ENCODE measurements at regions not wholly inside any gene's neighbourhood (a gene's known extent, or its start where the extent isn't known, plus 50 kb on each side); places are given as distances from the start of the nearest gene placed in this dataset.

DNA sequence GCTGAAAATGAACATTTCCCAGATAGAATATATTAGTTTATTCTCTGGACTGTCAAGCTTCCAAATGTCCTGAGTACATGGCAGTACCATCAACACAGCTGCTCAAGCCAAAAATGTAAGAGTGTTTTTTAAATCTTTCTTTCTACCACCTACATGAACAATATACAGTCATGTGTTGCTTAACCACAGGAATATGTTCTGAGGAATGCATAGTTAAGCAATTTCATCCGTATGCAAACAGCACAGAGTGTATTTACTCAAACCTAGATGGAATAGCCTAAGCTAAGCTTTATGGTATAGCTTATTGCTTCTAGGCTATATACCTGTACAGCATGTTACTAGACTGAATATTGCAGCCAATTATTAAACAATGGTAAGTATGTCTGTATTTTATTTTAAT, 561.9 kb upstream of the ADGRL4 start:
- no peak overlapping the region for H3K4me2 ChIP-seq (ENCODE audit: low read depth, low read length)
- no peak overlapping the region for H2AFZ ChIP-seq (ENCODE audit: low read length)
- H3K9me2 ChIP-seq (replicated peaks; ENCODE audit: insufficient read depth, low read length): no peaks in the 10 kb centered on the region
- no peaks in the 10 kb centered on the region for H3K79me2 ChIP-seq (ENCODE audit: low read length)
- H3K4me1 ChIP-seq (ENCODE audit: low read length): no peaks in the 10 kb centered on the region
- TF ChIP-seq EZH2 (optimal IDR thresholded peaks at IDR 0.05; ENCODE audit: low read depth, low read length) (no peak), EZH2phosphoT487 (IDR thresholded peaks at IDR 0.05; ENCODE audit: low read length) (no peak)
- TF ChIP-seq, protein P1, sequence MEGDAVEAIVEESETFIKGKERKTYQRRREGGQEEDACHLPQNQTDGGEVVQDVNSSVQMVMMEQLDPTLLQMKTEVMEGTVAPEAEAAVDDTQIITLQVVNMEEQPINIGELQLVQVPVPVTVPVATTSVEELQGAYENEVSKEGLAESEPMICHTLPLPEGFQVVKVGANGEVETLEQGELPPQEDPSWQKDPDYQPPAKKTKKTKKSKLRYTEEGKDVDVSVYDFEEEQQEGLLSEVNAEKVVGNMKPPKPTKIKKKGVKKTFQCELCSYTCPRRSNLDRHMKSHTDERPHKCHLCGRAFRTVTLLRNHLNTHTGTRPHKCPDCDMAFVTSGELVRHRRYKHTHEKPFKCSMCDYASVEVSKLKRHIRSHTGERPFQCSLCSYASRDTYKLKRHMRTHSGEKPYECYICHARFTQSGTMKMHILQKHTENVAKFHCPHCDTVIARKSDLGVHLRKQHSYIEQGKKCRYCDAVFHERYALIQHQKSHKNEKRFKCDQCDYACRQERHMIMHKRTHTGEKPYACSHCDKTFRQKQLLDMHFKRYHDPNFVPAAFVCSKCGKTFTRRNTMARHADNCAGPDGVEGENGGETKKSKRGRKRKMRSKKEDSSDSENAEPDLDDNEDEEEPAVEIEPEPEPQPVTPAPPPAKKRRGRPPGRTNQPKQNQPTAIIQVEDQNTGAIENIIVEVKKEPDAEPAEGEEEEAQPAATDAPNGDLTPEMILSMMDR (IDR thresholded peaks at IDR 0.05; ENCODE audit: low read length): no peak
- H3K4me3 ChIP-seq (ENCODE audit: low read length): no peak overlapping the region
- H3K9me3 ChIP-seq (replicated peaks; ENCODE audit: insufficient read depth, low read length): no peaks in the 10 kb centered on the region
- peak; percentile 37 for DNase-seq
- H3F3A ChIP-seq (ENCODE audit: insufficient read depth, low read length): no peaks in the 10 kb centered on the region
- no peak overlapping the region for H3K9ac ChIP-seq (ENCODE audit: low read length)
- H3K36me3 ChIP-seq (replicated peaks; ENCODE audit: insufficient read depth, low read length): no peaks in the 10 kb centered on the region
- H3K27me3 ChIP-seq (replicated peaks; ENCODE audit: insufficient read depth, low read length): no peaks in the 10 kb centered on the region
- H4K20me1 ChIP-seq (ENCODE audit: insufficient read depth, low read length): no peaks in the 10 kb centered on the region
- H3K27ac ChIP-seq (ENCODE audit: low read length): no peak overlapping the region

DNA sequence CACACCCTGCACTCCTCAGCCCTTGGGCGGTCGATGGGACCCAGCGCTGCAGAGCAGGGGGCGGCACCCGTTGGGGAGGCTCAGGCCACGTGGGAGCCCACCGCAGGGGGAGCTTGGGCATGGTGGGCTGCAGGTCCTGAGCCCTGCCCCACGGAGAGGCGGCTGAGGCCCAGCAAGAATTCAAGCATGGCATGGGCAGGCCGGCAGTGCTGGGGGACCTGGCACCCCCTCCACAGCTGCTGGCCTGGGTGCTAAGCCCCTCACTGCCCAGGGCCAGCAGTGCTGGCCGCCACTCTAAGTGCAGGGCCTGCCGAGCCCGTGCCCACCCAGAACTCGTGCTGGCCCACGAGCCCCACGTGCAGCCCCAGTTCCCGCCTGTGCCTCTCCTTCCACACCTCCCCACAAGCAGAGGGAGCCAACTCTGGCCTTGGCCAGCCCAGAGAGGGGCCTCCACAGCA, 555.0 kb upstream of the ADGRL4 start:
- Histone ChIP-seq H3K79me2 (ENCODE audit: low read length) (no peaks in the 10 kb centered on the region), H3K9me2 (replicated peaks; ENCODE audit: insufficient read depth, low read length) (no peaks in the 10 kb centered on the region), H3K27me3 (replicated peaks; ENCODE audit: insufficient read depth, low read length) (no peaks in the 10 kb centered on the region), H3K36me3 (replicated peaks; ENCODE audit: insufficient read depth, low read length) (no peaks in the 10 kb centered on the region), H4K20me1 (ENCODE audit: insufficient read depth, low read length) (no peaks in the 10 kb centered on the region), H3K27ac (ENCODE audit: low read length) (no peak overlapping the region), H3K9ac (ENCODE audit: low read length) (no peak overlapping the region), H2AFZ (ENCODE audit: low read length) (no peak overlapping the region), H3K9me3 (replicated peaks; ENCODE audit: insufficient read depth, low read length) (no peaks in the 10 kb centered on the region), H3F3A (ENCODE audit: insufficient read depth, low read length) (no peaks in the 10 kb centered on the region), H3K4me3 (ENCODE audit: low read length) (no peak overlapping the region), H3K4me1 (ENCODE audit: low read length) (no peaks in the 10 kb centered on the region), H3K4me2 (ENCODE audit: low read depth, low read length) (no peak overlapping the region)
- TF ChIP-seq, protein P1 (IDR thresholded peaks at IDR 0.05; ENCODE audit: low read length): no peak
- TF ChIP-seq EZH2 (optimal IDR thresholded peaks at IDR 0.05; ENCODE audit: low read depth, low read length) (no peak), EZH2phosphoT487 (IDR thresholded peaks at IDR 0.05; ENCODE audit: low read length) (no peak)
- no peak for DNase-seq

DNA sequence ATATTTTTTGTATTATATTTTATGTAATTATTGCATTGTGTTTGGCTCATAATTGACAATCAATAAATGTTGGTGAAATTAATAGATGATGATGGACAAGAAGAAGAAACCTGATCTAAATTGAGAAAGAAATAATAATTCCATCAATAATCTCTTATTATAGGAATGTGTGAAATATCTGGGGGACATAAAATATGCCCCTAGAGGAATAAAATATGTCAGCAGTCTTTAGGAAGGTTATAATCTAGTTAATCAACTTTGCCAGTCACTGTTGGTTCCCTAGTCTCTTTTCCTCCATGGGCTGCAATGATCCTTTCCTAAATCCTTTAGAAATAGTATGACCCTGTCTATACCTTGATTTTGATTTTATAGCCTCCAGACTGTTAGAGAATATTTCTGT, 549.7 kb upstream of the ADGRL4 start:
- H3K27ac ChIP-seq (ENCODE audit: low read length): no peak overlapping the region
- H3K4me2 ChIP-seq (ENCODE audit: low read depth, low read length): no peak overlapping the region
- no peak for DNase-seq
- no peak overlapping the region for H3K4me3 ChIP-seq (ENCODE audit: low read length)
- H3K4me1 ChIP-seq (ENCODE audit: low read length): no peaks in the 10 kb centered on the region
- H3K9ac ChIP-seq (ENCODE audit: low read length): no peak overlapping the region
- H3K27me3 ChIP-seq (replicated peaks; ENCODE audit: insufficient read depth, low read length): no peaks in the 10 kb centered on the region
- H3K79me2 ChIP-seq (ENCODE audit: low read length): no peaks in the 10 kb centered on the region
- no peak overlapping the region for H2AFZ ChIP-seq (ENCODE audit: low read length)
- H3K9me2 ChIP-seq (replicated peaks; ENCODE audit: insufficient read depth, low read length): no peaks in the 10 kb centered on the region
- H3K36me3 ChIP-seq (replicated peaks; ENCODE audit: insufficient read depth, low read length): no peaks in the 10 kb centered on the region
- no peak for TF ChIP-seq EZH2phosphoT487 (IDR thresholded peaks at IDR 0.05; ENCODE audit: low read length)
- TF ChIP-seq, protein P1 (IDR thresholded peaks at IDR 0.05; ENCODE audit: low read length): 0 out of 2 replicates have a peak, but pooled peaks have one; percentile 5
- no peak for TF ChIP-seq EZH2 (optimal IDR thresholded peaks at IDR 0.05; ENCODE audit: low read depth, low read length)
- no peaks in the 10 kb centered on the region for H4K20me1 ChIP-seq (ENCODE audit: insufficient read depth, low read length)
- H3K9me3 ChIP-seq (replicated peaks; ENCODE audit: insufficient read depth, low read length): no peaks in the 10 kb centered on the region
- H3F3A ChIP-seq (ENCODE audit: insufficient read depth, low read length): no peaks in the 10 kb centered on the region

All from MM.1S (cell line).